Stimulated activated CD4-positive, alpha-beta T cell treated with anti-CD3 and anti-CD28 coated beads, Interleukin-12 subunit alpha, Interleukin-12 subunit beta, amount 100 ng/mL, for 24 hours (primary cell): ENCODE measurements at regions not wholly inside any gene's neighbourhood (a gene's known extent, or its start where the extent isn't known, plus 50 kb on each side); places are given as distances from the start of the nearest gene placed in this dataset.

ENCODE experiments used
- DNase-seq, 2 experiments: peaks; one replicate each; pipeline ENCODE4 v3.0.0-alpha.2; 2020; ENCODE audit warnings: low read depth in 2 of 2

DNA sequence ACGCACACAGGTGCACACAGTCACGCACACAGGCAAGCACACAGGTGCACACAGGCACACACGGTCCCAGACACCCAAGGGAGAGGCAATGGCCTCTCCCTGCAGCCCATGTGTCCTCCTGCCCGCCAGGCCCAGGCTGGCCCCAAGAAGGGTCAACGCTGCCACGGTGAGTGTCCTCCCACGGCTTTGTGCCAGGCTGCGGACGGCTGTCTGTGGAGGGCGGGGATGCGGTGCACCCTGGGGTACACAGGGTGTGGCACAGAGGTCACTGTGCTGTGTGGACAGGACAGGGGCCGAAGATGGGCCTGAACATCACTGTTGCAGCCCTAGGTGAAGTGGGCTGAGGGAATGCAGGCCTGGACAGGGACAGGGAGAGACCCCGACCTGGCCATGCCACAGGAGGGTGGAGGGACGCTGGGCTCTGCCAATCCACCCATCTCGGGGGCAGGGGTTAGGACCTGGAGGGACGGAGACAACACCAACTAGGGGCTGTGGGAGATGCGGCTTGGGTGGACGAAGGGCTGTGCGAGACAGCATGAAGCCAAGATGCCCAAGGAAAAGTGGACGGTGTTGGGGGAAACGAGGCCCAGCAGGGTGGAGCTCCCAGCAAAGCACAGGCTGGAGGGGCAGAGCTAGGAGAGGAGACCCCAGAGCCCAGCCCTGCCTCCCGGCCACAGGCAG, 523.8 kb downstream of the BRD1 start:
- no peak for DNase-seq

- no peak for DNase-seq
Measured at GRCh38 chr22:49303061-49303735, 524.5 kb downstream of the BRD1 start.

DNA sequence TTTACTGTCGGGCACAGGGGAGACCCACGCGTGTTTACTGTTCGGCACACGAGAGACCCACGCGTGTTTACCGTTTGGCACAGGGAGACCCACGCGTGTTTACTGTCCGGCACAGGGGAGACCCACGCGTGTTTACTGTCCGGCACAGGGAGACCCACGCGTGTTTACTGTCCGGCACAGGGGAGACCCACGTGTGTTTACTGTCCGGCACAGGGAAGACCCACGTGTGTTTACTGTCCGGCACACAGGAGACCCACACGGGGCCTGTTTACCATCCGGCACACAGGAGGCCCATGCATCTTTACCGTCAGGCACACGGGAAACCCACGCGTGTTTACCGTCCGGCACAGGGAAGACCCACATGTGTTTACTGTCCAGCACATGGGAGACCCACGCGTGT, 525.1 kb downstream of the BRD1 start:
- no peak for DNase-seq

GRCh38 chr22:49302150-49302460, 525.6 kb downstream of the BRD1 start:
- DNase-seq: no peak

DNA sequence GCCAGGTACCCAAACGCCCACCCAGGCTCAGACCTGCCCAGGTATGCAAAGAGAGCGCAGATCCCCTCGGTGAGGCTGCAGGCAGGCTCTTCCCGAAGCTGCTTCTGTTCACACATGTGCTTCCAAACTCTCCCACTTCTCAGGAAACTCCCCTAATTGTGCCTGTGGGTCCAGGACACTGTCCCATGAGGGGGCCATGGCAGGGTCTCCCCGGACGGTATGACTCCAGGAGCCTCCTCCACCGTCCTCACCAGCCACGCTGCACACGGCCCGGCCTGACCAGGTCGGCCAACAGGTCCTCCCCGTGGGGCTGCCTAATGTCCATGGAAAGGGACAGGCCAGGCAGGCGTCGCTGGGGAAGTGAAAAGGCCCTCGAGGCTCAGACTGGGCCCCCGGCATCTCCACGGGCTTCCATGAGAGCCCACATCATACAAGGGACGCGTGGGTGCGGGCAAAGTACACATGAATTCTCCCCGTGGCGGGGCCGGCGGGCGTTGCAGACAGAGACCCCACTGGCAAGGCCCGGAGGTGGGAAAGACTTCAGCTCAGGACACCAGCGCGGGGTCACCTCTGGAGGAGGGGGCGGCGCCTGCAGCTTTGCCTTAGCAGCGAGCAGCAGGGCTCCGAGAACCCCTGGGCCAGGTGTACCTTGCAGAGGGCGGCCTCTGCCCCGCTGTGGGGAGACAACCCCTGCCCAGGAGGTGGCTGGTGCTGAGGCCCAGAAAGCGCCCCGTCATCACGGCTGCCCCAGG, 526.1 kb downstream of the BRD1 start:
- no peak for DNase-seq

DNA sequence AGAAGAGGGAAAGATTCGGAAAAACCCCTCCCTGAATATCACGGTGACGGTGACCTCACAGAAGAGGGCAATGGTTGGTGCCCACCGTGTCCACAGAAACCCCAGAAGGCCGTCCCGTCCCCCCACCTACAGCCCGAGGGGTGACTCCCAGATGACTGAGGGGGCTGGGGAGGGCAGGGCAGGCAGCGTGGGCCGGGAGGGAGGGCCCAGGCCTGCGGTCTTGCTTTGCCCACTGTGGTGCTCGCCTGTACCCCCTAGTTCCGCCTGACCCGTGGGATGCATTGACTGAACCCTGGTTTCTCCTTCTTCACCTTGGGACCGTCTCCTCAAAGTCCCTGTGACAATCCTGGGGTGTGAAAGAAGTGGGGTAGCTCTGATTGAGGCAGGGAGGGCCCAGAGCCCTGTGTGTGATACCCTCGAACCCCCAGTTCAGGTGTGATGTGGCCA, 526.7 kb downstream of the BRD1 start:
- DNase-seq: no peak

GRCh38 chr22:49300241-49300640, 527.4 kb downstream of the BRD1 start:
- DNase-seq: no peak

- no peak for DNase-seq
Measured at GRCh38 chr22:49299821-49300231, 527.8 kb downstream of the BRD1 start.

- no peak for DNase-seq
Measured at GRCh38 chr22:49298834-49299750, 528.6 kb downstream of the BRD1 start.

DNA sequence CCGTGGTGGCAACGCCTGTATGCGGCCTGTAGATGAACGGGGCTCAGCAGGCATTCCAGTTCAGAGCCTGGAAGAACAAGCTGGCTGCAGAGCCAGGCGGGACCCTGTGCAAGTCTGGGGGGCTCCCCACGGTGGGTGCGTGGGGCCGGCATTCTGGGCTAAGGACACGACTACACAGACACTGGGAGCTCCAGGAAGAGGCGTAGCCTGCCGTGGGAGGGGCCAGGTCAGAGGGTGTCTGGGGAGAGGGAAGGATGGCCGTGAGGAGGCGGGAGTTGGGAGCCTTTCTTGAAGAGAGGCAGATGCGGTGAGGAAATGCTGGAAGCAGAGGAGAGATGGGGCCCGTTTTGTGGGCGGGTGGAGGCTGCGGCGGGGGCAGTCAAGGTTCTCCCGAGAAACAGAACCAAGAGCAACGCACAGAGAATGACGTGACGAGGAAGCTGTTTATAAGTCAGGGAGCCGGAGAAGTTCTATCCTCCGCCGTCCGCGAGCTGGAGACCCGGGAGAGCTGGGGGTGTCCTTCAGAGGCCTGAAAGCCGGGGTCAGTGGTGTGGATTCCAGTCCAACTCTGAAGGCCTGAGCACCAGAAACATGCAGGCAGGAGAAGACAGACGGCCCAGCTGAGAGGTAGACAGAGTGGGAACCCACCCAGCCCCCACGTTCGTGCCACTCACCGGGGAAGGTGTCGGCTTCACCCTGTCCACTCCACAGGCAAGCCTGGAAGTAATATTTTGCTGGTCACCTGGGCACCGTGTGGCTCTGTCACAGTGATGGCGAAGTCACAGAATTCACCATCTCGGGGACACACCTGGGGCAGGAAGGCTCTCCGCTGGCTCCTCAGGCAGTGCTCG, 529.6 kb downstream of the BRD1 start:
- DNase-seq: no peak

GRCh38 chr22:49297286-49297870, 530.3 kb downstream of the BRD1 start:
- DNase-seq: no peak

DNA sequence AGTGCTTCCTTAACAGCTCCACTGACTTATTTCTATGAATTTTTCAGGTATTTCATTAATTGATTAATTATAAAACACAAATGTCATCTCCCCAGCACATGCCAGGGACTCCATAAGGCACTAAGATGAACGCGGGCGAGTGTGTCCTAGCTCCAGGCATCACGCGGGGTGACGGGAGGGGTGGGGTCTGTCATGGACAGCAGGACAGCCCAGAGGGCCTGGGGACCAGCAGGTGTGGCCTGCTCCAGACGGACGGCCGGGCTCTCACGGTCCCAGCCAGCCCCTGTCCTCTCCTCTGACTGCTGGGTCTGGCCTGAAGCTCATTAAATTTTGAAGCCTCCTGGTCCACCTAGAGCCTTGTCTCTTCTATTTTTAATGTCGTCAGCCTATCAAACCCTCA, 531.1 kb downstream of the BRD1 start:
- no peak for DNase-seq

GRCh38 chr22:49295851-49296560, 531.7 kb downstream of the BRD1 start:
- DNase-seq: no peak

- DNase-seq: no peak
Measured at GRCh38 chr22:49295465-49295743, 532.3 kb downstream of the BRD1 start.

- DNase-seq: no peak
Measured at GRCh38 chr22:49294656-49295464, 532.8 kb downstream of the BRD1 start.

GRCh38 chr22:49292909-49293308, 534.8 kb downstream of the BRD1 start:
- DNase-seq: no peak

- DNase-seq: no peak
Measured at GRCh38 chr22:49291781-49292180, 535.9 kb downstream of the BRD1 start.

GRCh38 chr22:49291169-49291568, 536.5 kb downstream of the BRD1 start:
- no peak for DNase-seq

DNA sequence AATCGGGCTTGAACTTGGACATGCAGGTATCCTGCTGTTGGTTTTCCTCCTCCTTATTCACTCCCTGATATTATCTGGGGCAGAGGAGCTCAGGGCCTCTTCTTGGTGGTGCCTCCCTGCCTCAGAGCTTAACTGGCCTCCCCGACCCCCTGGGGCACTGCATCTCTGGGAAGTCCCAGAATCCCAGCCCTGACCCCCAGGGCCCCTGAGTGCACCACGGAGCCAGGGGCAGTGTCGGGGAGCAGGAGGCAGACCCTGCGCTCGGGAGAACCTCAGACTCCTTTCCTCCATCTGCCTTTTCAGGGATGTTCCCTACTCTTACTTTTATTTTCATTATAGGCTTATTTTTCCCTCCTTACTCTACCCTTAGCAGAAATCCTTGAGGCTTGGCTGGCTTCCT, 537.0 kb downstream of the BRD1 start:
- DNase-seq: no peak
